Germinal center (tissue), 1 donor: ENCODE measurements at regions not wholly inside any gene's neighbourhood (a gene's known extent, or its start where the extent isn't known, plus 50 kb on each side); places are given as distances from the start of the nearest gene placed in this dataset.

Source experiments
- DNase-seq: peaks from one replicate; pipeline ENCODE4 v3.0.0; 2012; ENCODE audit warnings: mixed read lengths, low spot score

GRCh38 chr12:85681333-85681732 is 154.9 kb downstream of the RASSF9 start:
- DNase-seq: no peak

GRCh38 chr12:85683051-85683450 is 153.2 kb downstream of the RASSF9 start:
- DNase-seq: no peak

GRCh38 chr12:85688837-85689236 is 147.4 kb downstream of the RASSF9 start:
- DNase-seq: no peak

GRCh38 chr12:85690146-85690545 is 146.1 kb downstream of the RASSF9 start:
- no peak for DNase-seq

GRCh38 chr12:85693093-85693665 is 143.0 kb downstream of the RASSF9 start:
- DNase-seq: no peak

- DNase-seq: no peak
These were observed 141.0 kb downstream of the RASSF9 start for GRCh38 chr12:85695097-85695715.

- DNase-seq: no peak
These were observed 139.2 kb downstream of the RASSF9 start for GRCh38 chr12:85697003-85697402.

GRCh38 chr12:85698937-85699336 is 137.3 kb downstream of the RASSF9 start:
- DNase-seq: no peak

GRCh38 chr12:85708775-85709174 is 127.4 kb downstream of the RASSF9 start:
- no peak for DNase-seq

- no peak for DNase-seq
These were observed 124.3 kb downstream of the RASSF9 start for GRCh38 chr12:85711735-85712390.

- DNase-seq: no peak
These were observed 122.8 kb downstream of the RASSF9 start for GRCh38 chr12:85713373-85713772.

GRCh38 chr12:85714425-85714824 is 121.8 kb downstream of the RASSF9 start:
- no peak for DNase-seq

- DNase-seq: no peak
These were observed 115.7 kb downstream of the RASSF9 start for GRCh38 chr12:85720308-85721033.

GRCh38 chr12:85725991-85726390 is 110.2 kb downstream of the RASSF9 start:
- no peak for DNase-seq

- DNase-seq: no peak
These were observed 102.9 kb downstream of the RASSF9 start for GRCh38 chr12:85733221-85733840.

- DNase-seq: no peak
These were observed 102.2 kb downstream of the RASSF9 start for GRCh38 chr12:85733984-85734383.

- DNase-seq: no peak
These were observed 96.0 kb downstream of the RASSF9 start for GRCh38 chr12:85740186-85740585.

GRCh38 chr12:85741046-85741445 is 95.2 kb downstream of the RASSF9 start:
- DNase-seq: no peak

- no peak for DNase-seq
These were observed 88.2 kb downstream of the RASSF9 start for GRCh38 chr12:85747941-85748495.
